ENCODE measurements at regions not wholly inside any gene's neighbourhood (a gene's known extent, or its start where the extent isn't known, plus 50 kb on each side); places are given as distances from the start of the nearest gene placed in this dataset.
"Not testable (repeated sequence)": the region's sequence is repeated elsewhere in the genome, so short reads cannot be mapped to it uniquely, and the experiment has no call there.

DNA sequence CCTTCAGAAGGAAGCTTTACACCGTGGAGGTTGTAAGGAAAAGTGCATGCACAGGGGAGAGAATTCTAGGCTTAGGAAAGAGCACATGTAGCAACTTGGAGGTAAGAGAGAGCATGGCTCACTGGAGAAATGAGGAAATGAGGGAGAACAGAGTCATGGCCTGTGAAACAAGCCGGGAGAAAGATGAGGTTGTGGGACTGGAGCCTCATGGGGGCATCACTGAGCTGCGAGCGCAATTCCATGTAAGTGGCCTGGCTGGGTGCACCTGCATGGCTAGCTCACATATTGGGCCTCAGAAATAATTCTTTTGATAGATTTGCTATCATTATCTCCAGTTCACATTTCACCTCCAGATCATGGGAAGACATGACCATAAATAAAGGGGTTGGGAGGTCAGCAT lies 785.5 kb upstream of the RAB6C start:
- Histone ChIP-seq H3K27ac (no peak overlapping the region), H3K27me3 (no peaks in the 10 kb centered on the region), H3K36me3 (no peaks in the 10 kb centered on the region), H3K4me1 (no peaks in the 10 kb centered on the region), H3K9me3 (no peaks in the 10 kb centered on the region), H3K4me3 (no peak overlapping the region)
- DNase-seq (no peak), ATAC-seq (no peak)
- intact Hi-C loops (cut with DNase I; ENCODE audit: low total_unique reads) (no loop called here), in situ Hi-C loops (cut with MboI; ENCODE audit: low sequenced_read_pairs in 4 of 4) (no loop called here)
- TF ChIP-seq, protein P1, sequence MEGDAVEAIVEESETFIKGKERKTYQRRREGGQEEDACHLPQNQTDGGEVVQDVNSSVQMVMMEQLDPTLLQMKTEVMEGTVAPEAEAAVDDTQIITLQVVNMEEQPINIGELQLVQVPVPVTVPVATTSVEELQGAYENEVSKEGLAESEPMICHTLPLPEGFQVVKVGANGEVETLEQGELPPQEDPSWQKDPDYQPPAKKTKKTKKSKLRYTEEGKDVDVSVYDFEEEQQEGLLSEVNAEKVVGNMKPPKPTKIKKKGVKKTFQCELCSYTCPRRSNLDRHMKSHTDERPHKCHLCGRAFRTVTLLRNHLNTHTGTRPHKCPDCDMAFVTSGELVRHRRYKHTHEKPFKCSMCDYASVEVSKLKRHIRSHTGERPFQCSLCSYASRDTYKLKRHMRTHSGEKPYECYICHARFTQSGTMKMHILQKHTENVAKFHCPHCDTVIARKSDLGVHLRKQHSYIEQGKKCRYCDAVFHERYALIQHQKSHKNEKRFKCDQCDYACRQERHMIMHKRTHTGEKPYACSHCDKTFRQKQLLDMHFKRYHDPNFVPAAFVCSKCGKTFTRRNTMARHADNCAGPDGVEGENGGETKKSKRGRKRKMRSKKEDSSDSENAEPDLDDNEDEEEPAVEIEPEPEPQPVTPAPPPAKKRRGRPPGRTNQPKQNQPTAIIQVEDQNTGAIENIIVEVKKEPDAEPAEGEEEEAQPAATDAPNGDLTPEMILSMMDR (IDR thresholded peaks at IDR 0.05 in 4 of 5, conservative IDR thresholded peaks at IDR 0.05 in 1 of 5): no peak
- TF ChIP-seq POLR2A (IDR thresholded peaks at IDR 0.05): no peak

DNA sequence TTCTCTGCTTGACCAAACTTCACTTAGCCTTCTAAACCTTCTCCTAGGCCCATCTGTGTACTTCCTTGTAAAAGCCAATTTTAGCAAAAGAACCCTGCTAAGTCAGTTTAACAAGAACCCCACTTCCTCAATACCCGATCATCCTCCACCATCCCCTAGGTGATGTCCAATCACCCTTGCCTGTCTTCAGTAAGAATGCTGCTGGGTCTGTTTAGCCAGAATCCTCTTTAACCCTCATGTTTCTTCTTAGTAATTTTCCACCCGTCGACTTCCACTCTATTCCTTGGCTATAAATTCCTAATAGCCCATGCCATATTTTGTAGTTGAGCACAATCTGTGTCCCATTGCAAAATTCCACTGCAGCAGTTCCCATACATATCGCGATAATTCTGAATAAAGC lies 780.0 kb upstream of the RAB6C start:
- no peaks in the 10 kb centered on the region for H3K4me1 ChIP-seq
- no peak for TF ChIP-seq POLR2A (IDR thresholded peaks at IDR 0.05)
- TF ChIP-seq, protein P1 (IDR thresholded peaks at IDR 0.05 in 4 of 5, conservative IDR thresholded peaks at IDR 0.05 in 1 of 5): no peak
- H3K9me3 ChIP-seq: no peaks in the 10 kb centered on the region
- in situ Hi-C loops (cut with MboI; ENCODE audit: low sequenced_read_pairs in 4 of 4): no loop called here
- H3K4me3 ChIP-seq: no peak overlapping the region
- no peak overlapping the region for H3K27ac ChIP-seq
- no peaks in the 10 kb centered on the region for H3K36me3 ChIP-seq
- no peak for DNase-seq
- intact Hi-C loops (cut with DNase I; ENCODE audit: low total_unique reads): no loop called here
- ATAC-seq: no peak
- H3K27me3 ChIP-seq: no peaks in the 10 kb centered on the region

DNA sequence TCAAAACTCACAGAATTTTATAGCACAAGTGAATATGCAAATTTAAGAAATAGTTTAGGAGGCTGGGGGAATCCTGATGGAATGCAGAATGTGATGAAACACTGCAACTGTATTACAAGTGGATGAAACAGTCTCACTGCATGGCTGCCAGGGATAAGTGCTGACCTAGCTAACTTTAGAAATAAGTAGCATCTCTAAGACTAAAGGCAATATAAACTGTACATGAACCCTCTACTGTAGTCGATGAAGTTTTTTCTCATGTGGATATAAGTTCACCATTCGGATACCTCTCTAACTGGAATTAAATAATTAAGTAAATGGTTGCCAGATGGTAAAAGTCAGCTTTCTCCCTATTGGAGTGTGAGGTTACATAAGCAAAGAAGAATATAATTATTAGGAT lies 777.8 kb upstream of the RAB6C start:
- intact Hi-C loops (cut with DNase I; ENCODE audit: low total_unique reads): no loop called here
- H3K4me3 ChIP-seq: no peak overlapping the region
- no peaks in the 10 kb centered on the region for H3K9me3 ChIP-seq
- in situ Hi-C loops (cut with MboI; ENCODE audit: low sequenced_read_pairs in 4 of 4): loop anchor here in 1 of 4 donors (25.0 kb wide), 1 partner anchor 661 kb away; no protein-coding TSS in a partner anchor
- DNase-seq (no peak), ATAC-seq (no peak)
- TF ChIP-seq, protein P1 (IDR thresholded peaks at IDR 0.05 in 4 of 5, conservative IDR thresholded peaks at IDR 0.05 in 1 of 5): no peak
- no peak for TF ChIP-seq POLR2A (IDR thresholded peaks at IDR 0.05)
- no peak overlapping the region for H3K27ac ChIP-seq
- no peaks in the 10 kb centered on the region for H3K36me3 ChIP-seq
- no peaks in the 10 kb centered on the region for H3K27me3 ChIP-seq
- no peaks in the 10 kb centered on the region for H3K4me1 ChIP-seq

DNA sequence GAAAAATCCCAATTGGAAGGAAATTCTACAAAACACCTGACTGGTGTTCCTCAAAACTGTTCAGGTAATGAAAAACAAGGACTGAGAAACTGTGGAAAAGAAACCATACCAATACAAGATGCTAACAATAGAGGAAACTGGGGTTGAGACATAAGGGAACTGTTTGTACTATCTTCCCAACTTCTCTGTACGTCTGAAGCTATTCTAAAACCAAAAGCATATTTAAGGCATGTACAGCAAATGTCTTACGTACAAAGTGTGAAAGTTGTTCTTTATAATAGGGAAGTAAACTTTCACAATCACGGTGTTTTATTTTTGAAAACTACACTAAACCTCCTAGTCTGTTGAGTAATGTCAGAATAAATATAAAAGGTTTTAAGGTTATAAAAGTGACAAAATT lies 776.1 kb upstream of the RAB6C start:
- Histone ChIP-seq H3K27me3 (no peaks in the 10 kb centered on the region), H3K4me1 (no peaks in the 10 kb centered on the region), H3K4me3 (no peak overlapping the region), H3K27ac (no peak overlapping the region), H3K9me3 (no peaks in the 10 kb centered on the region), H3K36me3 (no peaks in the 10 kb centered on the region)
- DNase-seq (no peak), ATAC-seq (no peak)
- intact Hi-C loops (cut with DNase I; ENCODE audit: low total_unique reads): no loop called here
- TF ChIP-seq, protein P1 (IDR thresholded peaks at IDR 0.05 in 4 of 5, conservative IDR thresholded peaks at IDR 0.05 in 1 of 5): no peak
- TF ChIP-seq POLR2A (IDR thresholded peaks at IDR 0.05): no peak
- in situ Hi-C loops (cut with MboI; ENCODE audit: low sequenced_read_pairs in 4 of 4): loop anchor here in 1 of 4 donors (25.0 kb wide), 1 partner anchor 659 kb away; no protein-coding TSS in a partner anchor

DNA sequence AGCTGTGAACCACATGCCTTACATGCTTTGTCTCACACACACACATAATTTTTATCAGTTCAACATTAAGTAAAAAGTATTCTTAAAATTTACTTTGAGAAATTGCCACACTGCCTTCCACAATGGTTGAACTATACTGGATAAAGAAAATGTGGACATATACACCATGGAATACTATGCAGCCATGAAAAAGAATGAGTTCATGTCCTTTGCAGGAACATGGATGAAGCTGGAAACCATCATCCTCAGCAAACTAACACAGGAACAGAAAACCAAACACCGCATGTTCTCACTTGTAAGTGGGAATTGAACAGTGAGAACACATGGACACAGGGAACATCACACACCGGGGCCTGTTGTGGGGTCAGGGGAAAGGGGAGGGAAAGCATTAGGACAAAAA lies 774.9 kb upstream of the RAB6C start:
- intact Hi-C loops (cut with DNase I; ENCODE audit: low total_unique reads); H3K9me3 ChIP-seq; H3K36me3 ChIP-seq; H3K4me1 ChIP-seq; DNase-seq; ATAC-seq; H3K27me3 ChIP-seq; H3K4me3 ChIP-seq; H3K27ac ChIP-seq: not testable (repeated sequence)
- in situ Hi-C loops (cut with MboI; ENCODE audit: low sequenced_read_pairs in 4 of 4): loop anchor here in 1 of 4 donors (25.0 kb wide), 1 partner anchor 658 kb away; no protein-coding TSS in a partner anchor
